MCF 10A (cell line): ENCODE measurements at regions not wholly inside any gene's neighbourhood (a gene's known extent, or its start where the extent isn't known, plus 50 kb on each side); places are given as distances from the start of the nearest gene placed in this dataset.

Experiments used
- BruUV-seq: library from RNA; stranded (reverse); fragments of 400-500 nt; replicated peaks from 2 replicates; lab custom pipeline; 2021; lab: Mats Ljungman, UMichigan
- CTCF ChIA-PET: fragments of 300-600 bp; sonication (Branson Sonifier 250); formaldehyde crosslinking; extraction: SDS; loops from one replicate; lab custom pipeline; 2021; ENCODE audit warnings: antibody characterized with exemption, inconsistent platforms; lab: Yijun Ruan, JAX
- POLR2A ChIA-PET: fragments of 300-600, 350-650 bp; sonication (Branson Sonifier 250); formaldehyde crosslinking; extraction: SDS; loops from one replicate; lab custom pipeline; 2020; ENCODE audit warnings: antibody characterized with exemption, inconsistent platforms; lab: Yijun Ruan, JAX
- DNase-seq: peaks from one replicate; pipeline ENCODE4 v3.0.0-alpha.2; 2018; ENCODE audit not compliant: unreplicated experiment
- H3K27ac Mint-ChIP-seq: one replicate; pipeline ENCODE4 v1.8.0; 2022; ENCODE audit warnings: mild to moderate bottlenecking, low read depth, mixed read lengths; ENCODE audit not compliant: unreplicated experiment
- H3K27me3 Mint-ChIP-seq: one replicate; pipeline ENCODE4 v1.8.0; 2022; ENCODE audit warnings: mixed read lengths; ENCODE audit not compliant: insufficient read depth, unreplicated experiment
- H3K36me3 Mint-ChIP-seq: one replicate; pipeline ENCODE4 v1.8.0; 2022; ENCODE audit warnings: mild to moderate bottlenecking, moderate library complexity, mixed read lengths; ENCODE audit not compliant: insufficient read depth, unreplicated experiment
- H3K4me1 Mint-ChIP-seq: one replicate; pipeline ENCODE4 v1.8.0; 2022; ENCODE audit warnings: mixed read lengths; ENCODE audit not compliant: insufficient read depth, unreplicated experiment
- H3K4me3 Mint-ChIP-seq: one replicate; pipeline ENCODE4 v1.8.0; 2022; ENCODE audit warnings: mild to moderate bottlenecking, moderate library complexity, mixed read lengths; ENCODE audit not compliant: unreplicated experiment
- H3K9me3 Mint-ChIP-seq: one replicate; pipeline ENCODE4 v1.8.0; 2022; ENCODE audit warnings: mixed read lengths; ENCODE audit not compliant: unreplicated experiment
- CTCF ChIP-seq: fragments of 200-600 bp; IDR thresholded peaks from one replicate; pipeline ENCODE4 v1.8.0; 2022; ENCODE audit warnings: antibody characterized with exemption, mild to moderate bottlenecking; ENCODE audit not compliant: unreplicated experiment
- intact Hi-C: fragments of 100-400 bp; cut with micrococcal nuclease; formaldehyde crosslinking; loops from 2 replicates; pipeline ENCODE4 v1.14.1; 2022

- TF ChIP-seq CTCF, result no peak
- Mint-ChIP-seq H3K27me3 (peaks cover 64% of the 10 kb centered on the region), H3K36me3 (no peaks in the 10 kb centered on the region), H3K4me1 (peaks cover 8% of the 10 kb centered on the region), H3K4me3 (no peak overlapping the region), H3K27ac (no peak overlapping the region), H3K9me3 (no peaks in the 10 kb centered on the region)
- intact Hi-C loops, result no loop called here
- POLR2A ChIA-PET, result interaction anchor here (0.7 kb wide), 1 partner anchor 1013 kb away, joined by 4 read pairs; no protein-coding TSS in a partner anchor
- CTCF ChIA-PET, result no interaction called here
- DNase-seq, result no peak
- no TSS peak for BruUV-seq
Observed at GRCh38 chr1:30406996-30407864, 316.2 kb downstream of the MATN1 start.

- Mint-ChIP-seq H3K4me1 (peaks cover 8% of the 10 kb centered on the region), H3K27ac (no peak overlapping the region), H3K9me3 (no peaks in the 10 kb centered on the region), H3K36me3 (no peaks in the 10 kb centered on the region), H3K27me3 (peaks cover 59% of the 10 kb centered on the region), H3K4me3 (no peak overlapping the region)
- TF ChIP-seq CTCF, result no peak
- no peak for DNase-seq
- CTCF ChIA-PET, result no interaction called here
- intact Hi-C loops, result no loop called here
- POLR2A ChIA-PET, result no interaction called here
- no TSS peak for BruUV-seq
Observed at GRCh38 chr1:30405631-30406212, 317.7 kb downstream of the MATN1 start.

DNA sequence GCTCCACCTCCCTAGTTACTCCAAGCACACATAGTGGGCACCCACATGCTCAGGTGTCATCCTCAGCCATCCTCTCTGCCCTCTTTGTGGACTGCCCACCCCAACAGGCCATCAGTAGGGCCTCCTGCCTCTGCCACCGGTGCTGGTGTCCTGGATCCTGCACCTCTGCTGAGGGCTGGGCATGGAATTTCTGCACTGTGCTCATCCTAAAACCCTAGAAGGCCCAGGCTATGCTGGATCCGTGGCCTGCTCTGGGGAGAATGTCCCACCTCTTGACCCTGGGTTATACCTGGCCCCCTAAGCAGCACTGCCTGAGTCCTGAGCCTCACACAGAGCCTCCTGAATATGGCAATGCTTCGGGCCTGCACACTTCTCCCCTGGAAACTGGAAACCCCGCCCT, 318.3 kb downstream of the MATN1 start:
- Mint-ChIP-seq H3K27ac (no peak overlapping the region), H3K36me3 (no peaks in the 10 kb centered on the region), H3K9me3 (no peaks in the 10 kb centered on the region), H3K4me3 (no peak overlapping the region), H3K27me3 (peaks cover 59% of the 10 kb centered on the region), H3K4me1 (peaks cover 8% of the 10 kb centered on the region)
- no peak for TF ChIP-seq CTCF
- ChIA-PET CTCF (no interaction called here), POLR2A (no interaction called here)
- no TSS peak for BruUV-seq
- intact Hi-C loops, result no loop called here
- DNase-seq, result no peak

GRCh38 chr1:30404341-30404740, 319.0 kb downstream of the MATN1 start:
- H3K4me3 Mint-ChIP-seq, result no peak overlapping the region
- no peak for TF ChIP-seq CTCF
- peaks cover 8% of the 10 kb centered on the region for H3K4me1 Mint-ChIP-seq
- DNase-seq, result no peak
- no peaks in the 10 kb centered on the region for H3K9me3 Mint-ChIP-seq
- no peak overlapping the region for H3K27ac Mint-ChIP-seq
- intact Hi-C loops, result no loop called here
- ChIA-PET CTCF (interaction anchor here (0.7 to 0.9 kb wide), 2 partner anchors 24 to 212 kb away, joined by 4 to 7 read pairs; no protein-coding TSS in a partner anchor), POLR2A (no interaction called here)
- no TSS peak for BruUV-seq
- H3K27me3 Mint-ChIP-seq, result peaks cover 59% of the 10 kb centered on the region
- no peaks in the 10 kb centered on the region for H3K36me3 Mint-ChIP-seq
